SK-N-SH (cell line): ENCODE measurements at regions not wholly inside any gene's neighbourhood (a gene's known extent, or its start where the extent isn't known, plus 50 kb on each side); places are given as distances from the start of the nearest gene placed in this dataset.

ENCODE experiments used
- CTCF ChIA-PET: fragments of 300-600, 350-600 bp; formaldehyde crosslinking; extraction: SDS; loops from one replicate; lab custom pipeline; 2021; lab: Yijun Ruan, JAX
- POLR2A ChIA-PET: fragments of 350-600 bp; sonication (Branson Sonifier 250); formaldehyde crosslinking; extraction: SDS; loops from one replicate; lab custom pipeline; 2020; ENCODE audit warnings: antibody characterized with exemption, inconsistent platforms; lab: Yijun Ruan, JAX
- DNase-seq: peaks from one replicate; pipeline ENCODE4 v3.0.0; 2012
- H2AFZ ChIP-seq: fragments of 200-600 bp; sonication (generic); 2 replicates; pipeline ENCODE4 v1.8.1; 2016; ENCODE audit warnings: antibody characterized with exemption, mild to moderate bottlenecking, low read depth
- H3F3A ChIP-seq: fragments of 200-600 bp; sonication (generic); replicated peaks from 2 replicates; pipeline ENCODE3; 2016; ENCODE audit warnings: antibody characterized with exemption, mild to moderate bottlenecking; ENCODE audit not compliant: insufficient read depth
- H3K27ac ChIP-seq, 2 experiments: fragments of 200-500 bp in 1 of 2; fragments of 200-600 bp in 1 of 2; sonication (Bioruptor generic) in 1 of 2; sonication (generic), shearing (Covaris generic) in 1 of 2; 2 replicates each; pipeline versions ENCODE4 v1.5.1 to v1.6.1; 2014 to 2016; ENCODE audit warnings: low read depth in 2 of 2, inconsistent platforms in 1 of 2, low read length in 1 of 2, mild to moderate bottlenecking in 1 of 2, mixed read lengths in 1 of 2
- H3K27me3 ChIP-seq: fragments of 200-600 bp; sonication (generic), shearing (Covaris generic); 2 replicates; pipeline ENCODE4 v1.6.1; 2016; ENCODE audit warnings: mixed run types; ENCODE audit not compliant: insufficient read depth
- H3K36me3 ChIP-seq, 2 experiments: fragments of 200-500 bp in 1 of 2; fragments of 200-600 bp in 1 of 2; sonication (Bioruptor generic) in 1 of 2; sonication (generic) in 1 of 2; replicated peaks in 1 of 2; 2 replicates each; pipeline versions ENCODE3 to v1.5.1; 2014 to 2016; ENCODE audit warnings: low read length in 1 of 2, mild to moderate bottlenecking in 1 of 2; ENCODE audit not compliant: insufficient read depth in 2 of 2, control insufficient read depth in 1 of 2
- H3K4me1 ChIP-seq, 2 experiments: fragments of 200-500 bp in 1 of 2; fragments of 200-600 bp in 1 of 2; sonication (Bioruptor generic) in 1 of 2; sonication (generic), shearing (Covaris generic) in 1 of 2; 2 replicates each; pipeline versions ENCODE4 v1.5.1 to v1.6.1; 2014 to 2016; ENCODE audit warnings: low read depth in 1 of 2, low read length in 1 of 2, mixed run types in 1 of 2; ENCODE audit not compliant: insufficient read depth in 2 of 2, control insufficient read depth in 1 of 2
- H3K4me2 ChIP-seq: fragments of 200-600 bp; sonication (generic), shearing (Covaris generic); 2 replicates; pipeline ENCODE4 v1.6.1; 2017; ENCODE audit warnings: mixed run types
- H3K4me3 ChIP-seq, 2 experiments: fragments of 200-500 bp in 1 of 2; fragments of 200-600 bp in 1 of 2; sonication (Bioruptor generic) in 1 of 2; sonication (generic), shearing (Covaris generic) in 1 of 2; 2 replicates each; pipeline versions ENCODE4 v1.5.1 to v1.8.1; 2014 to 2016; ENCODE audit warnings: low read depth in 2 of 2, inconsistent platforms in 1 of 2, low read length in 1 of 2, mild to moderate bottlenecking in 1 of 2, mixed read lengths in 1 of 2, moderate library complexity in 1 of 2
- H3K79me2 ChIP-seq: fragments of 200-600 bp; sonication (generic); 2 replicates; pipeline ENCODE4 v1.8.1; 2017; ENCODE audit warnings: mild to moderate bottlenecking; ENCODE audit not compliant: insufficient read depth
- H3K9ac ChIP-seq: fragments of 200-600 bp; sonication (generic); 2 replicates; pipeline ENCODE4 v1.6.1; 2017; ENCODE audit warnings: mixed run types
- H3K9me2 ChIP-seq: fragments of 200-600 bp; sonication (generic); 2 replicates; pipeline ENCODE4 v1.6.1; 2017; ENCODE audit warnings: mixed run types
- H3K9me3 ChIP-seq: fragments of 200-600 bp; sonication (generic); 2 replicates; pipeline ENCODE4 v1.6.1; 2017; ENCODE audit warnings: mixed run types, mild to moderate bottlenecking, moderate library complexity
- H4K20me1 ChIP-seq: fragments of 200-600 bp; sonication (generic); 2 replicates; pipeline ENCODE4 v1.6.1; 2017; ENCODE audit warnings: mild to moderate bottlenecking, mixed run types; ENCODE audit not compliant: insufficient read depth
- EP300 ChIP-seq, 2 experiments: IDR thresholded peaks; 2 replicates each; pipeline versions ENCODE4 v1.4.0 to v1.6.1; 2012; ENCODE audit warnings: borderline replicate concordance in 1 of 2, low read depth in 1 of 2, low read length in 1 of 2
- FOXJ3 ChIP-seq: sonication (generic); formaldehyde crosslinking; IDR thresholded peaks from 2 replicates; pipeline ENCODE4 v1.5.1; 2020; ENCODE audit warnings: mild to moderate bottlenecking, missing genetic modification reagents
- JUND ChIP-seq: IDR thresholded peaks from 2 replicates; pipeline ENCODE4 v1.4.0; 2012
- NFIC ChIP-seq: IDR thresholded peaks from 2 replicates; pipeline ENCODE4 v1.4.0; 2012; ENCODE audit warnings: borderline replicate concordance
- POLR2AphosphoS5 ChIP-seq: IDR thresholded peaks from 2 replicates; pipeline ENCODE4 v1.6.1; 2012; ENCODE audit warnings: low read depth, low read length
- RCOR1 ChIP-seq: fragments of 150-350 bp; IDR thresholded peaks from 2 replicates; pipeline ENCODE4 v1.6.1; 2017; ENCODE audit warnings: antibody characterized with exemption, low read length
- SIN3A ChIP-seq: IDR thresholded peaks from 2 replicates; pipeline ENCODE4 v1.6.1; 2012; ENCODE audit warnings: low read depth, mild to moderate bottlenecking, low read length, moderate library complexity, borderline replicate concordance
- TAF1 ChIP-seq: IDR thresholded peaks from 2 replicates; pipeline ENCODE4 v1.6.1; 2012; ENCODE audit warnings: low read depth, mild to moderate bottlenecking, low read length, moderate library complexity, borderline replicate concordance
- WGBS: methylation state at CpG from one replicate; pipeline ENCODE4 v1.1.6; 2017; ENCODE audit warnings: low lambda C conversion rate; 5-methylcytosine and 5-hydroxymethylcytosine counted together
- TF ChIP-seq, protein P1 (sequence below): fragments of 200-600 bp; sonication (generic); IDR thresholded peaks from 2 replicates; pipeline ENCODE4 v1.6.1; 2017; ENCODE audit warnings: antibody characterized with exemption, mild to moderate bottlenecking, moderate library complexity
- TF ChIP-seq, protein P2 (sequence below): IDR thresholded peaks from 2 replicates; pipeline ENCODE4 v1.4.0; 2012; ENCODE audit warnings: low read depth, borderline replicate concordance
- TF ChIP-seq, protein P3 (sequence below): IDR thresholded peaks from 2 replicates; pipeline ENCODE4 v1.6.1; 2012; ENCODE audit warnings: mild to moderate bottlenecking, low read depth, low read length, moderate library complexity
- TF ChIP-seq, protein P4 (sequence below): IDR thresholded peaks from 2 replicates; pipeline ENCODE4 v1.4.0; 2012; ENCODE audit warnings: low read depth
- TF ChIP-seq, protein P5 (sequence below): IDR thresholded peaks from 2 replicates; pipeline ENCODE4 v1.4.0; 2012; ENCODE audit warnings: low read depth, borderline replicate concordance
- TF ChIP-seq, protein P6 (sequence below): IDR thresholded peaks from 2 replicates; pipeline ENCODE4; 2012

DNA sequence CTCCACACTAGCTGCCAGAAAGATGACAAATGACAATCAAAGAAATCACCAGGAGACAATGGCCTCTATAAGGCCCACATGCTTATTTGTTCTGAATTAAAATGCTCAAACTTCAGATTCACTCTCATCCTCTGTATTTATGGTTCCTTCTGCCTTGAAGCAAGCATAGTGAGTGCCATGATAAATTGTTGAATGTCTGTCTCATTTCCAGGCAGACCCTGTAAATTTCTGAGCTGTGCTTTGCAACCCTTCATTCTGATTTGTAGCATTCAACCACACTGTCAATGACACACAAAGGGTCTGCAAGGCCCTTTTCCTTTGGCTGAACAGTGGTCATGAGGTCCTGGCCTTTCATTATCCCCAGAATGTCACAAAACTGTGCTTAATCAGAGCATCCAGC, 506.6 kb upstream of the GHITM start:
- Histone ChIP-seq H3K4me1 (no peaks in the 10 kb centered on the region), H3K9ac (no peak overlapping the region), H3K9me3 (no peaks in the 10 kb centered on the region), H2AFZ (no peak overlapping the region), H3K27me3 (no peaks in the 10 kb centered on the region), H4K20me1 (no peaks in the 10 kb centered on the region), H3K4me2 (no peak overlapping the region), H3K27ac (no peak overlapping the region), H3K79me2 (no peaks in the 10 kb centered on the region), H3K36me3 (no peaks in the 10 kb centered on the region)
- DNase-seq = no peak
- ChIA-PET POLR2A (no interaction called here), CTCF (no interaction called here)
- TF ChIP-seq NFIC (no peak), RCOR1 (no peak)
- TF ChIP-seq, protein P1, sequence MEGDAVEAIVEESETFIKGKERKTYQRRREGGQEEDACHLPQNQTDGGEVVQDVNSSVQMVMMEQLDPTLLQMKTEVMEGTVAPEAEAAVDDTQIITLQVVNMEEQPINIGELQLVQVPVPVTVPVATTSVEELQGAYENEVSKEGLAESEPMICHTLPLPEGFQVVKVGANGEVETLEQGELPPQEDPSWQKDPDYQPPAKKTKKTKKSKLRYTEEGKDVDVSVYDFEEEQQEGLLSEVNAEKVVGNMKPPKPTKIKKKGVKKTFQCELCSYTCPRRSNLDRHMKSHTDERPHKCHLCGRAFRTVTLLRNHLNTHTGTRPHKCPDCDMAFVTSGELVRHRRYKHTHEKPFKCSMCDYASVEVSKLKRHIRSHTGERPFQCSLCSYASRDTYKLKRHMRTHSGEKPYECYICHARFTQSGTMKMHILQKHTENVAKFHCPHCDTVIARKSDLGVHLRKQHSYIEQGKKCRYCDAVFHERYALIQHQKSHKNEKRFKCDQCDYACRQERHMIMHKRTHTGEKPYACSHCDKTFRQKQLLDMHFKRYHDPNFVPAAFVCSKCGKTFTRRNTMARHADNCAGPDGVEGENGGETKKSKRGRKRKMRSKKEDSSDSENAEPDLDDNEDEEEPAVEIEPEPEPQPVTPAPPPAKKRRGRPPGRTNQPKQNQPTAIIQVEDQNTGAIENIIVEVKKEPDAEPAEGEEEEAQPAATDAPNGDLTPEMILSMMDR = no peak
- TF ChIP-seq, protein P2, sequence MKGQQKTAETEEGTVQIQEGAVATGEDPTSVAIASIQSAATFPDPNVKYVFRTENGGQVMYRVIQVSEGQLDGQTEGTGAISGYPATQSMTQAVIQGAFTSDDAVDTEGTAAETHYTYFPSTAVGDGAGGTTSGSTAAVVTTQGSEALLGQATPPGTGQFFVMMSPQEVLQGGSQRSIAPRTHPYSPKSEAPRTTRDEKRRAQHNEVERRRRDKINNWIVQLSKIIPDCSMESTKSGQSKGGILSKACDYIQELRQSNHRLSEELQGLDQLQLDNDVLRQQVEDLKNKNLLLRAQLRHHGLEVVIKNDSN = no peak
- TF ChIP-seq, all 33 proteins: peak for 0
- H3F3A ChIP-seq = no peaks in the 10 kb centered on the region
- H3K4me3 ChIP-seq = no peak overlapping the region
- H3K9me2 ChIP-seq = no peaks in the 10 kb centered on the region

DNA sequence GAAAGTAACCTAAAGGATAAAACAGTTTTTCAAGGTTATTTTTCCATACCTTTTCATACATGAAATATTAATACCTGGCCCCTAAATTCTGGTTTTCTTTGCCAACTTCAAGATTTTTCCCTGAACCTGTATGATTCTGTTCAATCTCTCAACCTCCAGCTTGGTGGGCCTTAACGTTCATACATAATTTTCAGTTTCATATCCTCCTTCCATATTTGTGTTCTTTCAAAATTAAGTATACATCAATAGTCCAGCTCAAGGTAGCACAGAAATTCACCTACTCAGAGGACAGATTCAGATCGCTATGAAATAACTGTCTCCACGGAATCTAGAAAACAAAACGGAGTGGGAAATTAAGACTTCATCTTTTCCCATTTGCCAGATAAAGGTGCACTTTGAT, 505.8 kb upstream of the GHITM start:
- no peak overlapping the region for H3K27ac ChIP-seq
- H2AFZ ChIP-seq = no peak overlapping the region
- TF ChIP-seq, protein P3, sequence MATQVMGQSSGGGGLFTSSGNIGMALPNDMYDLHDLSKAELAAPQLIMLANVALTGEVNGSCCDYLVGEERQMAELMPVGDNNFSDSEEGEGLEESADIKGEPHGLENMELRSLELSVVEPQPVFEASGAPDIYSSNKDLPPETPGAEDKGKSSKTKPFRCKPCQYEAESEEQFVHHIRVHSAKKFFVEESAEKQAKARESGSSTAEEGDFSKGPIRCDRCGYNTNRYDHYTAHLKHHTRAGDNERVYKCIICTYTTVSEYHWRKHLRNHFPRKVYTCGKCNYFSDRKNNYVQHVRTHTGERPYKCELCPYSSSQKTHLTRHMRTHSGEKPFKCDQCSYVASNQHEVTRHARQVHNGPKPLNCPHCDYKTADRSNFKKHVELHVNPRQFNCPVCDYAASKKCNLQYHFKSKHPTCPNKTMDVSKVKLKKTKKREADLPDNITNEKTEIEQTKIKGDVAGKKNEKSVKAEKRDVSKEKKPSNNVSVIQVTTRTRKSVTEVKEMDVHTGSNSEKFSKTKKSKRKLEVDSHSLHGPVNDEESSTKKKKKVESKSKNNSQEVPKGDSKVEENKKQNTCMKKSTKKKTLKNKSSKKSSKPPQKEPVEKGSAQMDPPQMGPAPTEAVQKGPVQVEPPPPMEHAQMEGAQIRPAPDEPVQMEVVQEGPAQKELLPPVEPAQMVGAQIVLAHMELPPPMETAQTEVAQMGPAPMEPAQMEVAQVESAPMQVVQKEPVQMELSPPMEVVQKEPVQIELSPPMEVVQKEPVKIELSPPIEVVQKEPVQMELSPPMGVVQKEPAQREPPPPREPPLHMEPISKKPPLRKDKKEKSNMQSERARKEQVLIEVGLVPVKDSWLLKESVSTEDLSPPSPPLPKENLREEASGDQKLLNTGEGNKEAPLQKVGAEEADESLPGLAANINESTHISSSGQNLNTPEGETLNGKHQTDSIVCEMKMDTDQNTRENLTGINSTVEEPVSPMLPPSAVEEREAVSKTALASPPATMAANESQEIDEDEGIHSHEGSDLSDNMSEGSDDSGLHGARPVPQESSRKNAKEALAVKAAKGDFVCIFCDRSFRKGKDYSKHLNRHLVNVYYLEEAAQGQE = no peak
- no peak for TF ChIP-seq EP300 (IDR thresholded peaks at IDR 0.05; ENCODE audit: borderline replicate concordance in 1 of 2, low read depth in 1 of 2, low read length in 1 of 2)
- TF ChIP-seq POLR2AphosphoS5 = no peak
- no peak for TF ChIP-seq JUND
- TF ChIP-seq SIN3A = no peak
- TF ChIP-seq, protein P4, sequence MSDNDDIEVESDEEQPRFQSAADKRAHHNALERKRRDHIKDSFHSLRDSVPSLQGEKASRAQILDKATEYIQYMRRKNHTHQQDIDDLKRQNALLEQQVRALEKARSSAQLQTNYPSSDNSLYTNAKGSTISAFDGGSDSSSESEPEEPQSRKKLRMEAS = no peak
- TF ChIP-seq, protein P5, sequence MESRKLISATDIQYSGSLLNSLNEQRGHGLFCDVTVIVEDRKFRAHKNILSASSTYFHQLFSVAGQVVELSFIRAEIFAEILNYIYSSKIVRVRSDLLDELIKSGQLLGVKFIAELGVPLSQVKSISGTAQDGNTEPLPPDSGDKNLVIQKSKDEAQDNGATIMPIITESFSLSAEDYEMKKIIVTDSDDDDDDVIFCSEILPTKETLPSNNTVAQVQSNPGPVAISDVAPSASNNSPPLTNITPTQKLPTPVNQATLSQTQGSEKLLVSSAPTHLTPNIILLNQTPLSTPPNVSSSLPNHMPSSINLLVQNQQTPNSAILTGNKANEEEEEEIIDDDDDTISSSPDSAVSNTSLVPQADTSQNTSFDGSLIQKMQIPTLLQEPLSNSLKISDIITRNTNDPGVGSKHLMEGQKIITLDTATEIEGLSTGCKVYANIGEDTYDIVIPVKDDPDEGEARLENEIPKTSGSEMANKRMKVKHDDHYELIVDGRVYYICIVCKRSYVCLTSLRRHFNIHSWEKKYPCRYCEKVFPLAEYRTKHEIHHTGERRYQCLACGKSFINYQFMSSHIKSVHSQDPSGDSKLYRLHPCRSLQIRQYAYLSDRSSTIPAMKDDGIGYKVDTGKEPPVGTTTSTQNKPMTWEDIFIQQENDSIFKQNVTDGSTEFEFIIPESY = no peak
- no peak for TF ChIP-seq TAF1
- no peak for TF ChIP-seq NFIC
- TF ChIP-seq, protein P2 = no peak
- TF ChIP-seq FOXJ3 (CRISPR knock-in tag) = no peak
- TF ChIP-seq, protein P6, sequence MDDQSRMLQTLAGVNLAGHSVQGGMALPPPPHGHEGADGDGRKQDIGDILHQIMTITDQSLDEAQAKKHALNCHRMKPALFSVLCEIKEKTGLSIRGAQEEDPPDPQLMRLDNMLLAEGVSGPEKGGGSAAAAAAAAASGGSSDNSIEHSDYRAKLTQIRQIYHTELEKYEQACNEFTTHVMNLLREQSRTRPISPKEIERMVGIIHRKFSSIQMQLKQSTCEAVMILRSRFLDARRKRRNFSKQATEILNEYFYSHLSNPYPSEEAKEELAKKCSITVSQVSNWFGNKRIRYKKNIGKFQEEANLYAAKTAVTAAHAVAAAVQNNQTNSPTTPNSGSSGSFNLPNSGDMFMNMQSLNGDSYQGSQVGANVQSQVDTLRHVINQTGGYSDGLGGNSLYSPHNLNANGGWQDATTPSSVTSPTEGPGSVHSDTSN = no peak
- TF ChIP-seq, all 33 proteins: peak for 0
- Histone ChIP-seq H3F3A (no peaks in the 10 kb centered on the region), H3K4me3 (no peak overlapping the region), H3K9ac (no peak overlapping the region), H3K9me3 (no peaks in the 10 kb centered on the region), H3K4me1 (no peaks in the 10 kb centered on the region), H3K27me3 (no peaks in the 10 kb centered on the region), H3K9me2 (no peaks in the 10 kb centered on the region), H3K36me3 (no peaks in the 10 kb centered on the region), H3K79me2 (no peaks in the 10 kb centered on the region), H3K4me2 (no peak overlapping the region), H4K20me1 (no peaks in the 10 kb centered on the region)
- POLR2A ChIA-PET = no interaction called here
- CTCF ChIA-PET = no interaction called here
- DNase-seq = no peak
- WGBS = 59% methylated on average over 4 of the region's 4 CpGs
